ENCODE measurements at regions not wholly inside any gene's neighbourhood (a gene's known extent, or its start where the extent isn't known, plus 50 kb on each side); places are given as distances from the start of the nearest gene placed in this dataset.

DNA sequence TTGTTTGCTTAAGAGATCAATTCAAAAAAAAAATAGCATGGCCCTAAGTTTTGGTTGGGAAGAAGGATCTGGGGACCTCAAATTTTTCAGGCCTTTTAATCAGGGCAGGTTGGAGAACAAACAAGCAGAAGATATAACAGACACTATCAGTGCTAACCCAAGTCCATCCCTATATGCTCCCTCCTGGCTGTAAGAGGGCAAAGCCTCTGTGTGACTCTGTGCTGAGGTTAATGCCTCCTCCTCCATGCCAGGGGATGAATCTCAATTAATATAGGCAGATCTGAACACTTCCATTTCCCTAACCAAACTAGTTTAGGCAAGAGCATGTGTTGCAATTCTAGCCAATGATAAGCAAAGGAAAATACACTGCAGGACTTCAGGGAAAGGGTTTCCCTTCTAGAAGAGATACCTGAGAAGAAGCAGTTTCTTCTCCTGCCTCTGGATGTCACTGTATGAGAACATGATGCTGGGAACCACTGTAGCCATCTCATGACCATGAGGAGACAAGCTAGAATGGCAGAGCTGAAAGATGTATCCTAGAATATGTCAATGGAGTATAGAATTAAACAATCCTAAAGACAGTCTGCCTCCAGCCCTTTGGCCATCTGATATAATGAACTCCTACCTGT is 76.0 kb downstream of the CHD9NB start:
- Mint-ChIP-seq H3K36me3 (no peaks in the 10 kb centered on the region), H3K27ac (no peak overlapping the region), H3K4me3 (no peak overlapping the region), H3K27me3 (peaks cover 5% of the 10 kb centered on the region), H3K9me3 (no peaks in the 10 kb centered on the region), H3K4me1 (no peaks in the 10 kb centered on the region)
- DNase-seq = no peak
- CTCF ChIA-PET = interaction anchor here (0.6 to 0.7 kb wide), 2 partner anchors 305 to 551 kb away, joined by 3 read pairs; no protein-coding TSS in a partner anchor

GRCh38 chr16:52967744-52968143 is 85.0 kb downstream of the CHD9NB start:
- Mint-ChIP-seq H3K36me3 (no peaks in the 10 kb centered on the region), H3K4me1 (no peaks in the 10 kb centered on the region), H3K27ac (no peak overlapping the region), H3K9me3 (no peaks in the 10 kb centered on the region), H3K27me3 (no peaks in the 10 kb centered on the region), H3K4me3 (no peak overlapping the region)
- CTCF ChIA-PET = no interaction called here
- DNase-seq = no peak

- Mint-ChIP-seq H3K4me1 (no peaks in the 10 kb centered on the region), H3K9me3 (no peaks in the 10 kb centered on the region), H3K27me3 (no peaks in the 10 kb centered on the region), H3K36me3 (no peaks in the 10 kb centered on the region), H3K27ac (no peak overlapping the region), H3K4me3 (no peak overlapping the region)
- no peak for DNase-seq
- CTCF ChIA-PET = no interaction called here
Measured at GRCh38 chr16:52964290-52964689, 88.4 kb downstream of the CHD9NB start.

DNA sequence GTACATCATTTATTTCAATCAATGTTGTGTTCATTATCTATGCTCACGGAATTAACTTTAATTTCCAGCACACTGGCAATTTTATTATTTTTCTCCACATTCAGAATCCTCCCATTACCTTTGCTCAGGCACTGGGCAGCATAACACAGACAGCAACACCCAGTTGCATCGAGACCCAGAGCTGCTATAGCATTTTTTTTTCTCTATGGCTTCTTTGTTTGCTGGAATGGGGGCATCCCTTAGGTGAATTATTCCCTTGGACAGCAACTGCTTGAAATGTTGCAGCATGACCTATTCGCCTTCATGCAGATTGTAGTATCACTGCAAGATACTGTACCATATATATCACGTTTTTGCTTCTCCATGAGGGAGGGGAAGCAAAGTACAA is 88.8 kb downstream of the CHD9NB start:
- H3K27ac Mint-ChIP-seq = no peak overlapping the region
- no peaks in the 10 kb centered on the region for H3K27me3 Mint-ChIP-seq
- no peaks in the 10 kb centered on the region for H3K9me3 Mint-ChIP-seq
- no peaks in the 10 kb centered on the region for H3K4me1 Mint-ChIP-seq
- no peak for DNase-seq
- H3K36me3 Mint-ChIP-seq = no peaks in the 10 kb centered on the region
- no peak overlapping the region for H3K4me3 Mint-ChIP-seq
- CTCF ChIA-PET = no interaction called here

DNA sequence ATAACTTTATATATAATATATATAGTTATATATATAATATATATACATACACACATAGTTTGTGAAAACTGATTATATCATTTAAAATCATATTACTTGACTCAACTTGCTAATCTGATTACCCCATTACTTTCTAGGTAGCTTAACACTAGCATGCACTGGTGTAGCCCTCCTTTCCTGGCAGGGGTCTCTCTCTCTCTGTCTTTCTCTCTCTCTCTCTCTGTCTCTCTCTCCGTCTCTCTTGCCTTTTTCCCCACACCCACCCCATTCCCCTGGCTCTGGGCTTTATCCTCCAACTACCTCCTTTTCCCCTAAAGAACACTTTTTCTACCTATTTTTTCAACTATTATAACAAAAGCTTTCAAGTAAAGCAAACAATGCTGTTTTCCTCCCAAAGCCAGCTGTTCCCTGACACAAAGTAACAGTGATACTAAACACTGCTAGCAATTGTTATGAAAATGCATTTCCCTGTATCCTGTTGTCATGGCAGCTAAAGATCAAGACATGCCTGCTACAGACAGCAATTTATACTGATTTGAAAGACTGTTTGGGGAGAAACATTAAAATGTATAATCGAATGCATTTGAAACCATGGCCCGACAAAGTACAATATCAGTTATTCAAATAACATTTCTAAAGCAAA is 89.4 kb downstream of the CHD9NB start:
- no peak for DNase-seq
- CTCF ChIA-PET = no interaction called here
- H3K4me1 Mint-ChIP-seq = no peaks in the 10 kb centered on the region
- H3K4me3 Mint-ChIP-seq = no peak overlapping the region
- H3K9me3 Mint-ChIP-seq = no peaks in the 10 kb centered on the region
- H3K27ac Mint-ChIP-seq = no peak overlapping the region
- no peaks in the 10 kb centered on the region for H3K36me3 Mint-ChIP-seq
- no peaks in the 10 kb centered on the region for H3K27me3 Mint-ChIP-seq

DNA sequence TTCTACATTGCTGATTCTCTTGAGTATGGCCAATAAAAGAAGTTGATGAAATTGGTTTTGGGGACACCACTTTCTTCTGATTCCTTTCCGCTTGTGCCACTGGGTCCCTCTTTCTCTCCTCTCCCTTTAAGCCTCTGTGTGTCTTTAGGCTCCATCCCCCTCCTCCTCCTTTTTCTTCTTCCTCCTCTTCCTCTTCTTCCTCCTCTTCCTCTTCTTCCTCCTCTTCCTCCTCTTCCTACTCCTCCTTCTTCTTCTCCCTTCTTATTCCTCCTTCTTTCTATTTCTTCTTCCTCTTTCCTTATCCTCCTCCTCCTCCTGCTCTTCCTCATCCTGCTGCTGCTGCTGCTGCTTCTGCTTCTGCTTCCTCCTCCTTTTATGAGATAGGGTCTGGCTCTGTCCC is 93.7 kb downstream of the CHD9NB start:
- no peaks in the 10 kb centered on the region for H3K9me3 Mint-ChIP-seq
- no peaks in the 10 kb centered on the region for H3K27me3 Mint-ChIP-seq
- no peak overlapping the region for H3K27ac Mint-ChIP-seq
- H3K4me1 Mint-ChIP-seq = no peaks in the 10 kb centered on the region
- H3K4me3 Mint-ChIP-seq = no peak overlapping the region
- no peaks in the 10 kb centered on the region for H3K36me3 Mint-ChIP-seq
- no peak for DNase-seq
- CTCF ChIA-PET = no interaction called here

DNA sequence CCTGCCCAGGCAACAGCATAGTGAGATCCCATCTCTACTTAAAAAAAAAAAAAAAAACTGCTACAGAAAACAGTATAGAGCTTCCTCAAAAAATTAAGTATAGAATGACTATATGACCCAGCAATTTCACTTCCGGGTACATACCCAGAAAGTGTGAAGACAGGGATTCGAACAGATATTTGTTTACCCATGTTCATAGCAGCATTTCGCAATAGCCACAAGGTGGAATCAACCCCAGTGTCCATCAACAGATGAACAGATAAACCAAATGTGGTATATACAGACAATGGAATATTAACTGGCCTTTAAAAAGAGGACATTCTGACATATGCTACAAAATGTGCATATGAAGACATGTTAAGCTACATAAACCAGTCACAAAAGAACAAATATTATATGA is 95.5 kb downstream of the CHD9NB start:
- no peaks in the 10 kb centered on the region for H3K27me3 Mint-ChIP-seq
- H3K4me1 Mint-ChIP-seq = no peaks in the 10 kb centered on the region
- no peak overlapping the region for H3K27ac Mint-ChIP-seq
- H3K36me3 Mint-ChIP-seq = no peaks in the 10 kb centered on the region
- H3K9me3 Mint-ChIP-seq = no peaks in the 10 kb centered on the region
- DNase-seq = no peak
- CTCF ChIA-PET = no interaction called here
- no peak overlapping the region for H3K4me3 Mint-ChIP-seq

DNA sequence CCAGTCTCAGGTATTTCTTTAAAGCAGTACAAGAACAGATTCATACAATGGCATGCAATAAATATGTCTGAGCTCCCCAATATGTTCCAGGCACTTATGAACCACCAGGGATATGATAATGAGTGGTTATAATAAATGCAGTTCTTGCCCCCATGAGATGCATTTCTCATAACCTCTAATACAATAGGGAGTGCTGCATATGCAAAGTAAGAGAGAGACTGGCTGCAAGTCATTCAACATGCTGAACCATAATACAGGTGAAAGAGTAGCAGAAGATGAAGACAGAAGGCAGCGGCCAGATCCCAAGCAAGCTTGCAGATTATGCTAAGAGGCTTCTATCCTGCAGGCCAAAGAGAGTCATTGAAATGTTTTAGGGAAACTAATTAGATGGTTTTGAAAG is 96.7 kb downstream of the CHD9NB start:
- H3K36me3 Mint-ChIP-seq = no peaks in the 10 kb centered on the region
- no peak overlapping the region for H3K4me3 Mint-ChIP-seq
- no peaks in the 10 kb centered on the region for H3K27me3 Mint-ChIP-seq
- H3K4me1 Mint-ChIP-seq = no peaks in the 10 kb centered on the region
- CTCF ChIA-PET = no interaction called here
- no peaks in the 10 kb centered on the region for H3K9me3 Mint-ChIP-seq
- DNase-seq = no peak
- H3K27ac Mint-ChIP-seq = no peak overlapping the region

DNA sequence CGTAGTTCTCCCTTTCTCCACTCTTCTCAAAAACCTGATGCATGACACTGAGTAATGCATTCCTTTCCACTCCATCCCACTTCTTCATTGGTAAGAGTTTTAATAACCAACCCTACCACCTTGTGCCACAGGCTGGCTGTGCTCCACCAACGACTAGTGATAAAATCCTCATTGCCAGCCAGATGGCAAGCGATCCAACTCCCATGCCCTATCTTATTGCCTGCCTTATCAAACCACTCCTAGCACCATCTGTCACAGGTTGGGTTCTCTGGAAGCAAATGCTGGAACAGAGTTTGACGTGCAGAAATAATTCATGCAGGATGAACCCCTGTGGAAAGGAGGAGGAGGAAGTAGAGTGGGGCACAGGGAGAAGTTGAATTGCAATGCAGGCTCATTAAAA is 99.5 kb downstream of the CHD9NB start:
- Mint-ChIP-seq H3K4me1 (no peaks in the 10 kb centered on the region), H3K9me3 (no peaks in the 10 kb centered on the region), H3K36me3 (no peaks in the 10 kb centered on the region), H3K4me3 (no peak overlapping the region), H3K27ac (no peak overlapping the region), H3K27me3 (no peaks in the 10 kb centered on the region)
- DNase-seq = no peak
- CTCF ChIA-PET = no interaction called here

- Mint-ChIP-seq H3K27me3 (no peaks in the 10 kb centered on the region), H3K27ac (no peak overlapping the region), H3K9me3 (no peaks in the 10 kb centered on the region), H3K4me3 (no peak overlapping the region), H3K4me1 (no peaks in the 10 kb centered on the region), H3K36me3 (no peaks in the 10 kb centered on the region)
- CTCF ChIA-PET = no interaction called here
- no peak for DNase-seq
Measured at GRCh38 chr16:52948946-52949345, 103.8 kb downstream of the CHD9NB start.

GRCh38 chr16:52932321-52932720 is 120.4 kb downstream of the CHD9NB start:
- Mint-ChIP-seq H3K4me1 (no peaks in the 10 kb centered on the region), H3K36me3 (no peaks in the 10 kb centered on the region), H3K9me3 (no peaks in the 10 kb centered on the region), H3K27me3 (no peaks in the 10 kb centered on the region), H3K4me3 (no peak overlapping the region), H3K27ac (no peak overlapping the region)
- no peak for DNase-seq
- CTCF ChIA-PET = no interaction called here

GRCh38 chr16:52929478-52930400 is 123.0 kb downstream of the CHD9NB start:
- DNase-seq = no peak
- CTCF ChIA-PET = no interaction called here

DNA sequence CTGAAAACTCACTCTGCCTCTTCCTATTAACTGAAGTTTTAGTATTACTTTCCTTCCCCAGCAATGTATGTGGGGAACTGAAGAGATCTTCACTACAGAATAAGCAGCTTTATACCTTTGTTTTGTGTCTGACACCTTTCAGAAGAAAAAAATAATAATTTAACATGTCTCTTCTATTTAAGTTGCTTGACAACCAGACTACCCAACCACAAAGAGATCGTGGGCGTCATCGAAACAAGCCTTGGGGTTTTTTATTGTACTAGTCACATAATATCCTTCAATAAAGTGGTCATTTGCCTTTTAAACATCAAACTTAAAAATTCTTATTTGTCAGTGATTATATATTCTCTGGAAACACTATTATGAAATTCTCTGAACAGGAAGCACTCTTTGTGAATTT is 123.7 kb downstream of the CHD9NB start:
- H3K27me3 Mint-ChIP-seq = no peaks in the 10 kb centered on the region
- DNase-seq = no peak
- no peak overlapping the region for H3K27ac Mint-ChIP-seq
- H3K36me3 Mint-ChIP-seq = no peaks in the 10 kb centered on the region
- no peak overlapping the region for H3K4me3 Mint-ChIP-seq
- no peaks in the 10 kb centered on the region for H3K4me1 Mint-ChIP-seq
- CTCF ChIA-PET = no interaction called here
- no peaks in the 10 kb centered on the region for H3K9me3 Mint-ChIP-seq

More at GRCh38 chr16:52929478-52930400, 123.0 kb downstream of the CHD9NB start:
- Mint-ChIP-seq H3K4me1 (no peaks in the 10 kb centered on the region), H3K9me3 (no peaks in the 10 kb centered on the region), H3K27me3 (no peaks in the 10 kb centered on the region), H3K27ac (no peak overlapping the region), H3K36me3 (no peaks in the 10 kb centered on the region), H3K4me3 (no peak overlapping the region)

- Mint-ChIP-seq H3K4me1 (no peaks in the 10 kb centered on the region), H3K36me3 (no peaks in the 10 kb centered on the region), H3K4me3 (no peak overlapping the region), H3K27ac (no peak overlapping the region), H3K27me3 (no peaks in the 10 kb centered on the region), H3K9me3 (no peaks in the 10 kb centered on the region)
- no peak for DNase-seq
- CTCF ChIA-PET = no interaction called here
Measured at GRCh38 chr16:52925143-52925542, 127.6 kb downstream of the CHD9NB start.

GRCh38 chr16:52924162-52924561 is 128.5 kb downstream of the CHD9NB start:
- H3K27ac Mint-ChIP-seq = no peak overlapping the region
- no peaks in the 10 kb centered on the region for H3K36me3 Mint-ChIP-seq
- H3K4me3 Mint-ChIP-seq = no peak overlapping the region
- no peak for DNase-seq
- no peaks in the 10 kb centered on the region for H3K4me1 Mint-ChIP-seq
- CTCF ChIA-PET = no interaction called here
- H3K9me3 Mint-ChIP-seq = no peaks in the 10 kb centered on the region
- H3K27me3 Mint-ChIP-seq = no peaks in the 10 kb centered on the region

Data from activated naive CD4-positive, alpha-beta T cell treated with anti-CD3 and anti-CD28 coated beads, Interleukin-2, amount 10 ng/mL, durations not matched to agents 7 days and 5 days (primary cell).